Skin of body (tissue), 1 donor: ENCODE measurements at regions not wholly inside any gene's neighbourhood (a gene's known extent, or its start where the extent isn't known, plus 50 kb on each side); places are given as distances from the start of the nearest gene placed in this dataset.

ENCODE experiments used
- DNase-seq: peaks from one replicate; lab custom pipeline; 2025; lab: John Stamatoyannopoulos, UW

DNA sequence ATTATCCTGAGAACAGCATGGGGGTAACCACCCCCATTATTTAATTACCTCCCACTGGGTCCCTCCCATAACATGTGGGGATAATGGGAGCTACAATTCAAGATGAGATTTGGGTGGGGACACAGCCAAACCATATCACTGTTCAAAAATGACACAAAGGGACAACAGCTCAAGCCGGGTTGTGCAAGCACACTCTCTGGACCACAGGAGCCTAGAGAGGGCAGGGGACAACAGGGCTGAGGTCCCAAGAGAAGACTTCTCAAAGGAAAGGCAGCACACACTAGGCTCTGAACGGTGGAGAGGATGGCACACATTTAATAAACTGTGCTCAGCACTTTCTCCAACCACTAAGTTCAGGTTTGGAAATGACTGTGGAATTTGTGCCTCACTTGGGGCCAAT is 122.1 kb upstream of the PKDCC start:
- DNase-seq, result no peak

DNA sequence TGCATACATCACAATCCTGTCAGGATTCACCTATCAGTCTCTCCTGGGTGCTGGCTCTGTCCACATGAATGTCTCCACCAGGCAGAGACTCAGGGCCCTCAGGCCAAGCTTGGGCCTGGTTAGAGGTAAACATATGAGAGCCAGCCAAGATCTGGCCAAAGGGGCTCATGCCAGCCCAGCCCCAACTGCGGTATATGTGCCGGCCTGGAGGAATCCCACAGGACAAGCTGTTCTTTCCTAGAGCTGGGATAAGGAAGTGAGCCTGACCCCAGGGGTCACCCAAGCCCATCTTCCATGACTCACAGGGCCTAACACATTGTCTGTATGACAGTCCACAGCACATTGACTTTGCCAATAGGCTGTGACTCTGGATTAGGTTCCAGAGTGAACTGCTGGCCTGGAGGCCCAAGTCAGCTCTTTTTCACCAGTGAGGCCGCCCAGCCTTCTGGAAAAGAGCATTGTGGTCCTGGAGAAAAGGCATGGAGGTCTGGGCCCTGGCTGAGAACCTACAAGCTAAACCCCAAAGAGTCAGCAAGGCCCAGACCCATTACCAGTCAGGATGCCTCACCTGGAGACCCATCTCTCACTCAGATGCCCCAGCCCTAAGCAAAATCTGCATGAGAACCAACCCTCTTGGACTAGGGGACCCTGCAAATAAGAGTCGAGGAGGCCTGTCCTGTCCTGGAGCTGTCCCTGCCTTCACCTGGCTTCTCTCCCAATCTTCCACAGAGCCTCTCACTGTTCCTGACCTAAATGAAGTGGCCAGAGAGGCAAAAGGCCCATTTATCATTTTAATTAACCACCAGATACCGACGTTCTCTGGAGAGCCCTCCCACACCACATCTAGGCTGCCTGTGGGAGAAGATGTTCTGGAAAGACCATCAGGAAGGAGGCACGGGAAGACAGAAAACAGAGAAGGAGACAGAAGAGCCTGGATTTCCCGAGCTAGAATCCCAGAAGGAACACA is 120.9 kb upstream of the PKDCC start:
- DNase-seq, result no peak

DNA sequence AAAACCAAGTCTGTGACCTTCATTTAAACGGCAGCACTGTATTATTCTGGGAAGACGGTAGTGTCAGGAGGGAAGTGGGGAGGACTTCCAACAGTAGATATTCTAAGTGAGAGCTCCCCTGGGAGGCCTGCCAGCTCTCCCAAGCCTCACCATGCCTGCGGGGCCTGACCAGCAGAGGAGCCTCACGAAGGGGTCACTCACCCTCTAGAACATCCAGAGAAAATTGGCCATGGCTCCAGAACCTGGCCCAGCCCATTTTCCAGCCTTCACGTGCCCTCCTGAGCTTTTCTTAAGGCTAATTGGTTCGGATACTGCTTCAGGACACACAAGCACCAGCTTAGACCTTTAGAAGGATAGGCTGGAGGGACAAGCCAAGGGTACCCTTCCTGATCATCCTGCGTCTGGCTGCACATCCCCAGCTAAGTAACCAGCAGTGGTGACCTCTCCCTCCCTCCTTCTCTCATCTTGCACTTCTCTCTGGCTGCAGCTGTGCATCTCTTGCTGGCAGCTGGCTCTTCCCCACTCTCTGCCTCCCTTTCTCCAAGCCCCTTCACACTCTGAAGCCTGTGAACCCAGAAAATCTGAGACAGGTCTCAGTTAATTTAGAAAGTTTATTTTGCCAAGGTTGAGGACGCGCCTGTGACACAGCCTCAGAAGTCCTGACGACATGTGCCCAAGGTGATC is 120.1 kb upstream of the PKDCC start:
- DNase-seq, result no peak

DNA sequence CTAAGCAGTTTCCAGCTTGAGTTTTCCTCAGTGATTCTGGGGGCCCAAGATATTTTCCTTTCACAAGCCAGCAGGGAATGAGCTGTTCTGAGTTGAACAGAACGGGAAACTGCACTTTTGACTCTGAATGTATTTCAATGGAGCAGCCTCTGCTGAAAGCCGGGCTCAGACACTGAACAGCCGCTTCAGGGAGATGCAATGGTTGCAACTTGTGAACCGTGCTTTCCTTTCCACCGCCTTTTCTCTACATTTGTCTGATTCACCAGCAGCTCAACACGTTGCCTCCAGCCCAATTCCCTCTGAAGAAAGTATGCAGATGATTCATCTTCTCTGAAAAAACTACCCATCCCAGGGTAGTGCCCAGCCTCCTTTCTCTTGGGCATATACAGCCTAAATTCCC is 119.3 kb upstream of the PKDCC start:
- no peak for DNase-seq

DNA sequence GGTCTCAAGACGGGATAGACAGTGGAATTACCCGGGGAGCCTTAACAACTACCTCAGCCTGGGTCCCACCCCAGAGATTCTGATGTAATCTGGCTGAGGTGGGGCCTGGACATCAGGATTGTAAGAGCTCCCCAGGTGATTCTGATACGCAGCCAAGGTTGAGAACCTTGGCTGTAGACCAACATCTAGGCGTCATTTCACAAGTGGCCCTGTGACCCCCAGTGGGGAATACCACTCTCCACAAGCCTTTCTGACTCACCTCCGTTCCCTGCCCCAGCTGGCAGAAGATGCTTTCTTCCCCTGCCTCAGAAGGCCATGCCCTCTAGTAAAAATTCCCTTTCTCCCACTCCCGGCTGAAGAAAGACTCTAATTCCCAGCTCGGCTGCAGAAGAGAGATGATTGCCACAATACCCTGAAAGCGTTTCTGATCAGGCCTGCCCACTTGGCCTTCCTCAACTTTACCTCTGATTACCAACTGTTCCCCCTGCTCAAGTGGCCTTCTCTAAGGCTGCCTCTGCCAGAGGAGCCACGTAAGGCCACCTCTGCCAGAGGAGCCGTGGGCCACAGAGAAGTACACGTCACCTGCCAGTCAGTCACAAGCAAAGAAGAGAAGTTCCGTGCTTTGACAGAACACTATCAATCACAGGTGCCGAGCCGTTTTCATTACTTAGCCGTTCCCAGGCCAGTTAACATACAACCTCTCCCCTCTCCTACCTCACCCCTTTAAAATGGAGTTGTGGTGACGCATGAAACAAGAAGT is 116.8 kb upstream of the PKDCC start:
- DNase-seq, result no peak

- DNase-seq, result peak; percentile 95
Measured at GRCh38 chr2:41932241-41933045, 115.4 kb upstream of the PKDCC start.

- no peak for DNase-seq
Measured at GRCh38 chr2:41933046-41933420, 114.8 kb upstream of the PKDCC start.

- peak; percentile 71 for DNase-seq
Measured at GRCh38 chr2:41933585-41934320, 114.1 kb upstream of the PKDCC start.

- peak; percentile 71 for DNase-seq
Measured at GRCh38 chr2:41934329-41934958, 113.4 kb upstream of the PKDCC start.

DNA sequence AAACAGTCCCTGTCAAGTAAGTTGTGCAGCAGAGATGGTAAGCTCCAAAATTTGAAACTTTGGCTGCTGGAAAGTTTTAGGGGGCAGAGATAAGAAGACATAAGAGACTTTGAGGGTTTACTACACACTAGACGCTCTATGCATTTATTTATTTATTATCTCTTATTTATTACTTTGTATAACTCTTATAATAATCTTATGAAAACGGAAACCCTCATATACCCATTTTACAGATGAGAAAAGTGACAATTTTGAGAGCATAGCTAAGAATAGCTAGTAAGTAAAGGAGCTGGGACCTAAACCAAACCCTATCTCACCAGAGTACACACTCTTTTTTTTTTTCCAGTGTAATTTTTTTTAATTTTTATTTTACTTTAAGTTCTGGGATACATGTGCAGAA is 112.8 kb upstream of the PKDCC start:
- no peak for DNase-seq

- no peak for DNase-seq
Measured at GRCh38 chr2:41935825-41936224, 112.0 kb upstream of the PKDCC start.

- DNase-seq, result no peak
Measured at GRCh38 chr2:41936771-41937463, 110.9 kb upstream of the PKDCC start.

- no peak for DNase-seq
Measured at GRCh38 chr2:41937464-41937906, 110.3 kb upstream of the PKDCC start.

DNA sequence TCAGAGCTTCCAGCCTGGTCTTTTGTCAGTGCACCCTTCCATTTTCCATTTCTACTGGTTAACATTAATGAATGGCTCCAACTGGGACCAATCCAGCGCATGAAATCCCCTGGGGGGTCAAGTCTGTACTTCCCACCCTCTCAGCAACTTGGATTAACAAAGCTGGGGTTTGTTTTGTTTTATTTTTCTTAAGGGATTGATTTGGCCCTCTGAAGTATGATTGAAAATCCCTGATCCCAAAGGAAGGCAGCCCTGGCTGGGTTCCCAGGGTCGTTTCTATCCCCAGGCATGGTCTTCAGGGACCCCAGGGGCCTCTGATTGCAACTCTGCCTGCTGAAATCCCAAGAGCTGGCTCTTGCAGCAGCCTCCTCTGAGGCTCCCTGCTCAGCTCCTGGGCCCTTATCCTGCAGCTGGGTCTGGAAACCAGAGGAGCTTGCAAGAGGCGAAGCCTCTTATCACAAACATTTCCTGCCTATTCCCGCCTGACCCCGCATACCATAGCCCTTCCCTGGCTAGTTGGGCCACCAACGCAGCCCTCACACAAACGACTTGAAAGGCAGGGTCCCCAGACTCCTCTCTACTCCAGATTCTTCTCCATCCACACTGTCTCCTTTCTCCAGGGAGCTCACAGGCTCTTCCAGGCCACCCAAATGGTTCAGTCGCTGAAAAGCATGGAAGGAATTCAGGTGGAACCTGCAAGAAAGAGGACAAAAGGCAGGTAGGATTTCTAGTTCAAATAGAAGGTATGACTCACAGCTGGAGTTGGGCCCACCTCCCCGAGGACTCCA is 109.7 kb upstream of the PKDCC start:
- peak; percentile 58 for DNase-seq

DNA sequence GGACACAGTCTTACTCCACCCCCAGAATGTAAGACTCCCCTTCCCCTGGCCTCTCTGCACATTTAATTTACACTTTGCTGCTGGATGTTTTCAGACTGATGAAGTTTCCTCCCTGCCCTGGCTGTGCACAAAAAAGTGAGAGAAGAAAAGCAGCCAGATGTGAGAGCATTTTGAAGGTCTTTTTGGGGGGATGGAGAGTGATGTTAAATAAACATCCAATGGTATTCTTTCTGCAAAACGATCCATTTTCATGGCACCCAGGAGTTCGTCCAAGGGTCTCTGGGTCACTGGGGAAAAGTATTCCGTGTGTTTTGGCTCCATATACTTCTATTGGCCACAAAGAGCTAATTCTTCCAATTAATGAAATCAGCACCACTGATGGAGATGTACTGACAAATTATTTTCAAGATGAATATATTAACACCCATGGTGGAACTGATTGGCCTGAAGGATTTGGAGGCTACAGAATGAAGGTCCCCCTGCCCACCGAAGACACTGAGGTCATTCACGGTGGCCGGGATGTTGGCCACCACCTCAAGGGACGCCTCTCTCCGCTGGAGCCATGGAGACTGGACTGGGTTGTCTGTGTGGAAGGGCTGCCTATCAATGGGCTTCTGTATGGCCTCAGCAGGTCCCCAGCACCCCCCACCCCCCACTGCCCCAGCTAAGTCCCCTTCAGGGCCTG is 107.6 kb upstream of the PKDCC start:
- peak; percentile 75 for DNase-seq

DNA sequence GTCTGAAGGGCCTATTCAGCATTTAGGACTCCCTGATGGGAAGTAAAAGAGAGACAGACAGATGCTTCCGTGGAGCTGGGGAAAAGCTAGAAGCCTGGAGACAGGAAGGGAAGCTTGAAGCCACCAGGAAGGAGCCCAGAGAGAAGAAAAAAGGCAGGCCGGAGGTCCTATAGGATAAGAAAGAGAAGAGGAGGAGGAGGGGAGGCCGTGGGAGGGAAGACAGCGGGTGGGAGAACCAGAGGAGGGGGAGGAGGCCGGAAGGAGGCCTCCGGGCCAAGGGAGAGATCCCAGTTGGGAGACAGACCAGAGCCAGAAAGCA is 107.1 kb upstream of the PKDCC start:
- peak; percentile 57 for DNase-seq

DNA sequence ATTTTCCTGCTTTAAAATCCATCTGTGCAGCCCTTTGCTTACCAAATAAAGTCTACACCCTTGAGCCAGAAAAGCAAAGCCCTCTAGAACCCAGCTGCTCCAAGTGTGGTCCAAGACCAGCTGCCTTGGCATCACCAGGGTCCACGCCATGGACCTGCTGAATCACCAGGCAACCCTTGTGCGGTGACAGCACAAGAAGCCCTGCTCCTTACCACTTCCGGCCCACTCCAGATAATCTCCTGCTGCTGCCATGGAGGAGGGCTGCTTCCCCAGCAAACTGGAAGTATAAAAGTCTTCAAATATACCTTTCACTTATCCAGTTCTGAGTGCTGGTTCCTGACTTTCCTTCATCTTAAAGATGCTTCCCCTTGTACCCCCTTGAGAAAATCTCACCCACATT is 106.0 kb upstream of the PKDCC start:
- no peak for DNase-seq

DNA sequence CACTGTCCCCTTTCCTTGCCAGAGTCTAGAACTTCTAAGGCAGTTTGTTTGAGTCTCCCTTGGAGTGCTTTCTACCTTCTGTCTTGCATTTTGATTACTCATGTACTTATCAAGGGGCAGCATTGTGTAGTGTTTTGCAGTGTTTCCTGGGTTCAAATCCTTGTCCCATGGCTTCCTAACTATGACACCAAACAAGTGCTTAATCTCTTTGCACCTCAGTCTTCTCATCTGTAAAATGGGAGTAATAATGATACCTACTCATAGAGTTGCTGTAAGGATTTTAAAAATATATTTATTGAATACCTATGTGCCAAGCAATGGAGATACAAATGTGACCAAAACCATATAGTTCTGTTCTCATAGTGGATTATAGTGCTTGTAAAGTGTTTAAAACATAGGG is 105.5 kb upstream of the PKDCC start:
- no peak for DNase-seq
